Neural cell (in vitro differentiated cells): ENCODE measurements at regions not wholly inside any gene's neighbourhood (a gene's known extent, or its start where the extent isn't known, plus 50 kb on each side); places are given as distances from the start of the nearest gene placed in this dataset.

ENCODE experiments used
- EP300 ChIP-seq: fragments of 450-650 bp; conservative IDR thresholded peaks from 2 replicates; pipeline ENCODE4 v1.6.1; 2014; ENCODE audit warnings: antibody characterized with exemption, mild to moderate bottlenecking, moderate library complexity; ENCODE audit not compliant: poor library complexity, severe bottlenecking
- EZH2 ChIP-seq: fragments of 200-600, 300-800 bp; shearing (Covaris generic), sonication (generic); IDR thresholded peaks from 2 replicates; pipeline ENCODE4 v1.6.1; 2014; ENCODE audit warnings: antibody characterized with exemption, low read length, borderline replicate concordance, mild to moderate bottlenecking; ENCODE audit not compliant: insufficient read depth, poor library complexity, severe bottlenecking
- POLR2AphosphoS5 ChIP-seq: IDR thresholded peaks from 2 replicates; pipeline ENCODE4 v1.6.1; 2012
- RAD21 ChIP-seq: fragments of 450-650 bp; conservative IDR thresholded peaks from 2 replicates; pipeline ENCODE4 v1.6.1; 2014; ENCODE audit warnings: antibody characterized with exemption, mild to moderate bottlenecking, moderate library complexity
- REST ChIP-seq: IDR thresholded peaks from 2 replicates; pipeline ENCODE4 v1.6.1; 2012; ENCODE audit warnings: borderline replicate concordance
- SMC3 ChIP-seq: fragments of 450-650 bp; conservative IDR thresholded peaks from 2 replicates; pipeline ENCODE4 v1.6.1; 2014; ENCODE audit warnings: antibody characterized with exemption, mild to moderate bottlenecking, moderate library complexity; ENCODE audit not compliant: poor library complexity
- TAF1 ChIP-seq: IDR thresholded peaks from 2 replicates; pipeline ENCODE4 v1.6.1; 2012; ENCODE audit warnings: low read depth
- TF ChIP-seq, protein P1 (sequence below): fragments of 450-650 bp; IDR thresholded peaks from 2 replicates; pipeline ENCODE4 v1.5.1; 2014; ENCODE audit warnings: antibody characterized with exemption, mild to moderate bottlenecking, moderate library complexity; ENCODE audit not compliant: poor library complexity, severe bottlenecking

DNA sequence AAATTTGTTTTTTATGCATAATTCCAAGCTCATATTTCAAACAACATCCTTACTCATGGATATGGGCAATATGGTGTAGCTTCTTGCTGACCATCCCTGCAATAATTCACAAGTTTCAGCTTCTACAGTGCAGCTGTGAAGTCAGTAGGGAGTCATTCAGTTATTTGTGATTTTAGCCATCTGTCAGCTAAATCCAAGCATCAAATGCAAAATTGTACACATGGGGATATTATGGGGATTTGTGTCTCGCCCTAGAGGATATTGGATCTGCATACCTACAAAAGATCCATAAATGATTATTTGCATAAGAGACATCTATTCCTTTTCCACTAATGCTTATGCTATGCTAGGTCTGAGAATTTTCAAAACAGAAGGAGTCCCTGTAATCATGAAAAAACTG lies 217.9 kb upstream of the SLITRK5 start:
- TF ChIP-seq POLR2AphosphoS5 (no peak), REST (no peak), RAD21 (no peak), EZH2 (no peak), SMC3 (no peak), EP300 (no peak), TAF1 (no peak)
- TF ChIP-seq, protein P1, sequence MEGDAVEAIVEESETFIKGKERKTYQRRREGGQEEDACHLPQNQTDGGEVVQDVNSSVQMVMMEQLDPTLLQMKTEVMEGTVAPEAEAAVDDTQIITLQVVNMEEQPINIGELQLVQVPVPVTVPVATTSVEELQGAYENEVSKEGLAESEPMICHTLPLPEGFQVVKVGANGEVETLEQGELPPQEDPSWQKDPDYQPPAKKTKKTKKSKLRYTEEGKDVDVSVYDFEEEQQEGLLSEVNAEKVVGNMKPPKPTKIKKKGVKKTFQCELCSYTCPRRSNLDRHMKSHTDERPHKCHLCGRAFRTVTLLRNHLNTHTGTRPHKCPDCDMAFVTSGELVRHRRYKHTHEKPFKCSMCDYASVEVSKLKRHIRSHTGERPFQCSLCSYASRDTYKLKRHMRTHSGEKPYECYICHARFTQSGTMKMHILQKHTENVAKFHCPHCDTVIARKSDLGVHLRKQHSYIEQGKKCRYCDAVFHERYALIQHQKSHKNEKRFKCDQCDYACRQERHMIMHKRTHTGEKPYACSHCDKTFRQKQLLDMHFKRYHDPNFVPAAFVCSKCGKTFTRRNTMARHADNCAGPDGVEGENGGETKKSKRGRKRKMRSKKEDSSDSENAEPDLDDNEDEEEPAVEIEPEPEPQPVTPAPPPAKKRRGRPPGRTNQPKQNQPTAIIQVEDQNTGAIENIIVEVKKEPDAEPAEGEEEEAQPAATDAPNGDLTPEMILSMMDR = no peak
